ENCODE measurements at regions not wholly inside any gene's neighbourhood (a gene's known extent, or its start where the extent isn't known, plus 50 kb on each side); places are given as distances from the start of the nearest gene placed in this dataset.

GRCh38 chr10:47181052-47181849, 118.7 kb upstream of the GDF10 start:
- intact Hi-C loops (cut with micrococcal nuclease) = loop anchor here (5.0 kb wide), 2 partner anchors 76 to 131 kb away; no protein-coding TSS in a partner anchor
- peak; percentile 64 for DNase-seq
- Mint-ChIP-seq H3K36me3 (ENCODE audit: low read depth) (no peaks in the 10 kb centered on the region), H3K4me1 (no peaks in the 10 kb centered on the region), H3K9me3 (no peaks in the 10 kb centered on the region), H3K27ac (no peak overlapping the region), H3K4me3 (no peak overlapping the region), H3K27me3 (no peaks in the 10 kb centered on the region)

DNA sequence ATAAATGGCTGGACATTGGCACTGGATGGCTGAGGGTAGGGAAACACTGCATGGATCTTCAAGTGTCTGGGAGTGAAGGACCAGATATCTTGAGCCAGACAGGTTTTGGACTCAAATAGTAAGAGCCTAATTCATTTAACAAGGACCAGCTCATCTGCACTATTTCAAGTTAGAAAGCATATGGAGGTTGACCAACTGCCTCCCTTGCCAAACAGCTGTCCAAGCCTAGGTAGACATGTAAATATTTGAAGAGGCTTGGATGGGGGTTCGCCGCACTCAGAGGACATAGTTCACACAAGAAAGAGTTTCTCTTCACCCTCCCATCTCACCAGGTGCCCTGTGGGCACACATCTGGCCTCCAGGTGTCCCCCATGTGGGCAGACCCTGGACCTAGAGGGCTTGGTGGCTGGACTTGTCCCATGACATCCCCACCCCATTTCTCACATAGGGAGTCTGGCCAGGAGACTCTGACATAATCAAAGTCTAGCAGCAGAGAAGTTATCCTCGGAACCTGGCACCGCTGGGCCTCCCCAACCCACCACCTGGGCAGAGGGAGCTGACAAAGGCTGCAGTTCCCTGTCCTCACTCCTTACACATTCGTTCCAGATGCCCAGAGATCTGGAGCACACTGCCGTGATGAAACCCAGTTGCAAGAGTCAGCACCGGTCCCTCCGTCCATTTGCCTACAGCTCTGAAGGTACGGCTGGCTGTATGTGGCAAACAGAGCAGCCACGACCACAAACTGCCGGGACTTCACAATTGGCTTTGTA, 116.9 kb upstream of the GDF10 start:
- no peaks in the 10 kb centered on the region for H3K4me1 Mint-ChIP-seq
- H3K27ac Mint-ChIP-seq = no peak overlapping the region
- no peaks in the 10 kb centered on the region for H3K9me3 Mint-ChIP-seq
- intact Hi-C loops (cut with micrococcal nuclease) = loop anchor here (5.0 kb wide), 2 partner anchors 74 to 129 kb away; no protein-coding TSS in a partner anchor
- H3K36me3 Mint-ChIP-seq (ENCODE audit: low read depth) = no peaks in the 10 kb centered on the region
- DNase-seq = no peak
- no peaks in the 10 kb centered on the region for H3K27me3 Mint-ChIP-seq
- no peak overlapping the region for H3K4me3 Mint-ChIP-seq

DNA sequence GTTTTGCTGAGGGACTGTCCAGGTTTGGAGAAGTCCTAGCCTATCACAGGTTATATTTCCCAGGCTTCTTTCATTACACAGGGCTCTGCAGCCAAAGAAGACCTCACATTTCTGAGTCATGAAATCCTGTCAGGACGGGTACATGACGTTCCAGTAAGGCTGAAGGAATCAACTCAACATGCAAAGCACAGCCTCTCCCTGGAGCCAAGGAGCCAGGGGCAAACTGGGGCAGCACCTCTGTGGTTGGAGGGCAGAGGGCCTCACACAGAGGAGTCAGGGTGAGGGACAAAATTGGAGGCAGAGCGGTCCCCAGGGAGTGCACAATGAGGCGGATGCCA, 116.3 kb upstream of the GDF10 start:
- no peak for DNase-seq

DNA sequence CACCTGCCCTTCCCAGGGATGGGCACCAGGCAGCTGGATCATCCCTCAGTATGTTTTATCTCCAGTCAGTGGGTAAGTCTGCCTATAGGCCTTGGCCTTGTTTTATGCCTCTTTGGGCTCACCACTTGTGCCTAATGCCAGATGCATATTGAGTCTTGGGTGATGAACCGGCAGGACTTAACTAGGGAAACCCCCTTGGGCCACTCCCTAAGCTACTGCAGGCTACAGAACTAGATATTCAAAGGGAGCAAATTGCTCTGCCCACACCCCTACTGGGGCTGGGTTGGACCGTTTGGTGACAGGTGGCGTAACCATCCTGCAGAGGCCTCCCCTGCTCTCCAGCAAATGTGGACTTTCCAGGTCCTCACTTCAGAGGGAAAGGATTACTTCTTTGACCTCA, 115.7 kb upstream of the GDF10 start:
- Mint-ChIP-seq H3K4me1 (no peaks in the 10 kb centered on the region), H3K27ac (no peak overlapping the region), H3K36me3 (ENCODE audit: low read depth) (no peaks in the 10 kb centered on the region), H3K9me3 (no peaks in the 10 kb centered on the region), H3K27me3 (no peaks in the 10 kb centered on the region), H3K4me3 (no peak overlapping the region)
- intact Hi-C loops (cut with micrococcal nuclease) = loop anchor here (5.0 kb wide), 2 partner anchors 73 to 128 kb away; no protein-coding TSS in a partner anchor
- no peak for DNase-seq

More for the DNA sequence above, 116.3 kb upstream of the GDF10 start:
- Mint-ChIP-seq H3K36me3 (ENCODE audit: low read depth) (no peaks in the 10 kb centered on the region), H3K4me1 (no peaks in the 10 kb centered on the region), H3K9me3 (no peaks in the 10 kb centered on the region), H3K27ac (no peak overlapping the region), H3K4me3 (no peak overlapping the region), H3K27me3 (no peaks in the 10 kb centered on the region)
- intact Hi-C loops (cut with micrococcal nuclease) = loop anchor here (5.0 kb wide), 2 partner anchors 74 to 129 kb away; no protein-coding TSS in a partner anchor

GRCh38 chr10:47184724-47185330, 115.2 kb upstream of the GDF10 start:
- H3K27ac Mint-ChIP-seq = no peak overlapping the region
- no peaks in the 10 kb centered on the region for H3K9me3 Mint-ChIP-seq
- H3K4me1 Mint-ChIP-seq = no peaks in the 10 kb centered on the region
- intact Hi-C loops (cut with micrococcal nuclease) = loop anchor here (5.0 kb wide), 2 partner anchors 72 to 127 kb away; no protein-coding TSS in a partner anchor
- DNase-seq = no peak
- no peaks in the 10 kb centered on the region for H3K27me3 Mint-ChIP-seq
- no peaks in the 10 kb centered on the region for H3K36me3 Mint-ChIP-seq (ENCODE audit: low read depth)
- no peak overlapping the region for H3K4me3 Mint-ChIP-seq

- no peaks in the 10 kb centered on the region for H3K9me3 Mint-ChIP-seq
- no peaks in the 10 kb centered on the region for H3K36me3 Mint-ChIP-seq (ENCODE audit: low read depth)
- intact Hi-C loops (cut with micrococcal nuclease) = no loop called here
- H3K27ac Mint-ChIP-seq = no peak overlapping the region
- H3K4me3 Mint-ChIP-seq = no peak overlapping the region
- H3K27me3 Mint-ChIP-seq = no peaks in the 10 kb centered on the region
- no peaks in the 10 kb centered on the region for H3K4me1 Mint-ChIP-seq
- DNase-seq = no peak
Observed at GRCh38 chr10:47186941-47187340, 113.1 kb upstream of the GDF10 start.

DNA sequence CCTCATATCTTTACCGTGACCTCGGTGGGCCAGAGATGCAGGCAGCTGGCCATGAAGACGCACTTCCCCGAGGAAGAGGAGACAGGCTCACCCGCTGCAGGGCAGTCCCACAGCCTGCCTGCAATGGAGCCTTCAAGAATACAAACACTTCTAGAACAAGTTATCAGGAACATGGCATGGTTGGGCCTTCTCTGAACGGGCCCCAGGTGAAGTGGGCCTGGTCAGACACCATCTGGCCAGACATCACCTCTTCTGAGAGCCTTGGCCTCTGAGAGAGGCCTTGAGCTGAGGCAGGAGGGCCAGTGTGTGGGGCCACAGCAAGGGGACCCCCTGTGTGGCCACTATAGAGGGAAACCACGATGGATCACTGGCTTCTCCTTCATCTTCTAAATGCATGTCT, 112.4 kb upstream of the GDF10 start:
- Mint-ChIP-seq H3K4me3 (no peak overlapping the region), H3K9me3 (no peaks in the 10 kb centered on the region), H3K4me1 (no peaks in the 10 kb centered on the region), H3K27me3 (no peaks in the 10 kb centered on the region), H3K36me3 (ENCODE audit: low read depth) (no peaks in the 10 kb centered on the region), H3K27ac (no peak overlapping the region)
- no peak for DNase-seq
- intact Hi-C loops (cut with micrococcal nuclease) = no loop called here

DNA sequence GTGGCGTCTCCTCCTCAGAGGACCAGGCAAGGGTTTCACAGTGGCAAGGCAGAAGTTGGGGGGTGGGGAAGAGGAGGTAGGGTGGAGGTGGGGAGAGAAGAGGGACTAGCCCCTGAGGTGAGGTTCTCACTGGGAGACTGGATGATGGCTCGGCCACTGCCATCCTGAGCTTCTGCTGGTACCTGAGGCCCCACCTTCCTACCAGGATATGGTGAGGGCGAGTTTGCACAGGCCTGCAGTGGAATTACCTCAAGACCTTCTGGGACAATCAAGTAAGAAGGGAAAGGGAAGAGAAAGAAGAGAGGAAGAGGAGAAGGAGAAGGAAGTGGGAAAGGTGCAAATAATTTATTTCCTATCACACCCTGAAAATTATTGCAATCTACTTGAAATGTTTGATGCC, 111.8 kb upstream of the GDF10 start:
- no peaks in the 10 kb centered on the region for H3K4me1 Mint-ChIP-seq
- no peaks in the 10 kb centered on the region for H3K36me3 Mint-ChIP-seq (ENCODE audit: low read depth)
- no peaks in the 10 kb centered on the region for H3K27me3 Mint-ChIP-seq

DNA sequence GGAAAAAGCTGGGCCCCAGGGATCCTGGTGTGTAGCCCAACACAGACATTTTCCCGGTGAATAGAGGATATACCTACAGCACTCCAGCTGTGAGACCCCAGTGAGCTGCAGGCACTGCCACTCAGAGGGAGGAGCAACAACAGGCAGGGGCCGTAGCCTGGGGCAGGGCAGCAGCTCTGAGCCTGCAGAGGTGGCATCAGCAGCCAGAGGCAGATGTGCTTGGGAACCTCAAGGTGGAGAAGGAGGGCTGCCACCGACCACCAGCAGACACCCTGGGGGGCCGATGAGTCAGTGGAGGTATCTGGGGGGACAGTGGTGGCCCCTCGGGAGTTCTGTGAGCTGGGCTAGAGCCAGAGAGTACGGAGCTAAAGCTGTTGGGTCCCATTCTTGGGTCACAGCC, 110.2 kb upstream of the GDF10 start:
- H3K4me3 Mint-ChIP-seq = no peak overlapping the region
- intact Hi-C loops (cut with micrococcal nuclease) = no loop called here
- no peaks in the 10 kb centered on the region for H3K27me3 Mint-ChIP-seq
- no peaks in the 10 kb centered on the region for H3K9me3 Mint-ChIP-seq
- peaks cover under 1% of the 10 kb centered on the region for H3K4me1 Mint-ChIP-seq
- H3K27ac Mint-ChIP-seq = no peak overlapping the region
- no peaks in the 10 kb centered on the region for H3K36me3 Mint-ChIP-seq (ENCODE audit: low read depth)
- DNase-seq = no peak

More for the DNA sequence above, 111.8 kb upstream of the GDF10 start:
- Mint-ChIP-seq H3K4me3 (no peak overlapping the region), H3K27ac (no peak overlapping the region), H3K9me3 (no peaks in the 10 kb centered on the region)
- intact Hi-C loops (cut with micrococcal nuclease) = no loop called here
- no peak for DNase-seq

- Mint-ChIP-seq H3K27me3 (no peaks in the 10 kb centered on the region), H3K4me3 (no peak overlapping the region), H3K36me3 (ENCODE audit: low read depth) (no peaks in the 10 kb centered on the region), H3K27ac (no peak overlapping the region), H3K4me1 (peaks cover 5% of the 10 kb centered on the region), H3K9me3 (no peaks in the 10 kb centered on the region)
- no peak for DNase-seq
- intact Hi-C loops (cut with micrococcal nuclease) = no loop called here
Observed at GRCh38 chr10:47190301-47190700, 109.7 kb upstream of the GDF10 start.

GRCh38 chr10:47190802-47191450, 109.1 kb upstream of the GDF10 start:
- Mint-ChIP-seq H3K4me3 (no peak overlapping the region), H3K9me3 (no peaks in the 10 kb centered on the region), H3K36me3 (ENCODE audit: low read depth) (no peaks in the 10 kb centered on the region), H3K4me1 (peaks cover 9% of the 10 kb centered on the region), H3K27ac (no peak overlapping the region), H3K27me3 (no peaks in the 10 kb centered on the region)
- intact Hi-C loops (cut with micrococcal nuclease) = no loop called here
- no peak for DNase-seq

DNA sequence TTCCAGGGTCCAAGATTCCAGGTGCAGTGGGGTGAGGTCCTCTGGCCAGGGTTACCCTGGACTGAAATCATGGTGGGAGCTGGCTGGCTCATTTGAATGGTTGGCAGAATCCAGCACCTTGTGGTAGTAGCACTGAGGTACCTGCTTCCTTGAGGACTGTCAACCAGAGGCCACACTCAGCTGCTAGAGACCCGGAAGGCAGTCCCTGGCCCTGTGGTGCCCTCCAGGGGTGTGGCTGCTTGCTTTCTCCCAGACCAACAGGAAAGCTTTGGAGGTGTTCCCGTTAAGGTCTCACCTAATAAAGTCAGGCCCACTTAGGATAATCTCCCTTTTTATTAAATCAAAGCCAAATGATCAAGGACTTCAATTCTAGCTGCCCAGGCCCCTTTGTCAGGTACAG, 107.7 kb upstream of the GDF10 start:
- intact Hi-C loops (cut with micrococcal nuclease) = no loop called here
- no peak overlapping the region for H3K27ac Mint-ChIP-seq
- no peaks in the 10 kb centered on the region for H3K9me3 Mint-ChIP-seq
- H3K4me3 Mint-ChIP-seq = no peak overlapping the region
- no peaks in the 10 kb centered on the region for H3K27me3 Mint-ChIP-seq
- H3K4me1 Mint-ChIP-seq = peaks cover 9% of the 10 kb centered on the region
- no peak for DNase-seq
- H3K36me3 Mint-ChIP-seq (ENCODE audit: low read depth) = no peaks in the 10 kb centered on the region

GRCh38 chr10:47193666-47194065, 106.3 kb upstream of the GDF10 start:
- Mint-ChIP-seq H3K4me1 (peaks cover 9% of the 10 kb centered on the region), H3K36me3 (ENCODE audit: low read depth) (no peaks in the 10 kb centered on the region), H3K4me3 (no peak overlapping the region), H3K27ac (no peak overlapping the region), H3K9me3 (no peaks in the 10 kb centered on the region), H3K27me3 (no peaks in the 10 kb centered on the region)
- DNase-seq = no peak
- intact Hi-C loops (cut with micrococcal nuclease) = no loop called here
